ENCODE measurements at regions not wholly inside any gene's neighbourhood (a gene's known extent, or its start where the extent isn't known, plus 50 kb on each side); places are given as distances from the start of the nearest gene placed in this dataset.
"Not testable (repeated sequence)": the region's sequence is repeated elsewhere in the genome, so short reads cannot be mapped to it uniquely, and the experiment has no call there.

DNA sequence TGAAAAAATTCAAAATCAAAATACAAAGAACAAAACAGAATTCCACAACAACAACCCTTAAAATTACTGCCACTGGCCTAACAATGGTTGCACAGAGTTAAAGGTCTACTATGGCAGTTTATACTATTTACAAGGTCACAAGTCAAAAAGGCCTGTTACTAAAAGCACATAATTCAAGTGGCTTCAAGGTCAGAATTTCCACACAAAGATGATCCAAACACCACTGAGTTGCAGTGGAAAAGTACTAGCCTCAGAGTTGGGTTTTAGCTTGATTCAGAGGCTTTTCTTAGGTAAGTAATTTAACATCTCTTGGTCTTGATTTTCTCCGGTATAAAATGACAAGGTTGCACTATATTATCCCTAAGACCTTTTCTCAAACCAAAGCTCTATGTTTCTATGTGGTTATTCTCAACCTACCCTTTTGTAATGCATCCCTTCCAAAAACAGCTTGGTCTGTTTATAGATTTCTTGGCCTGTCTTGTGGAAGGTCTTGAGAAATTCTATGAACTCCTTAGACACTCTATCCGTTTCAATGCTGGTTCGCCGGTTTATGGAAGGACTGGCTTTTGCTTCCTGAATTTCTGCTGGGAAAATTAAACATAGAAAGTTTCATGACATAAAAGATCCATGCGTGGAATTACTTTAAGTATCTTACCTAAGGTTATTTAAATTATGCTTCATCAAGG is 69.5 kb downstream of the MDH2 start:
- H3K27ac ChIP-seq = not testable (repeated sequence)

- not testable (repeated sequence) for H3K27ac ChIP-seq
Measured at GRCh38 chr7:76118253-76119036, 70.5 kb downstream of the MDH2 start.

- H3K27ac ChIP-seq = peak overlapping the region; percentile 38
- TF ChIP-seq, protein P1, sequence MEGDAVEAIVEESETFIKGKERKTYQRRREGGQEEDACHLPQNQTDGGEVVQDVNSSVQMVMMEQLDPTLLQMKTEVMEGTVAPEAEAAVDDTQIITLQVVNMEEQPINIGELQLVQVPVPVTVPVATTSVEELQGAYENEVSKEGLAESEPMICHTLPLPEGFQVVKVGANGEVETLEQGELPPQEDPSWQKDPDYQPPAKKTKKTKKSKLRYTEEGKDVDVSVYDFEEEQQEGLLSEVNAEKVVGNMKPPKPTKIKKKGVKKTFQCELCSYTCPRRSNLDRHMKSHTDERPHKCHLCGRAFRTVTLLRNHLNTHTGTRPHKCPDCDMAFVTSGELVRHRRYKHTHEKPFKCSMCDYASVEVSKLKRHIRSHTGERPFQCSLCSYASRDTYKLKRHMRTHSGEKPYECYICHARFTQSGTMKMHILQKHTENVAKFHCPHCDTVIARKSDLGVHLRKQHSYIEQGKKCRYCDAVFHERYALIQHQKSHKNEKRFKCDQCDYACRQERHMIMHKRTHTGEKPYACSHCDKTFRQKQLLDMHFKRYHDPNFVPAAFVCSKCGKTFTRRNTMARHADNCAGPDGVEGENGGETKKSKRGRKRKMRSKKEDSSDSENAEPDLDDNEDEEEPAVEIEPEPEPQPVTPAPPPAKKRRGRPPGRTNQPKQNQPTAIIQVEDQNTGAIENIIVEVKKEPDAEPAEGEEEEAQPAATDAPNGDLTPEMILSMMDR (conservative IDR thresholded peaks at IDR 0.05) = no peak
Measured at GRCh38 chr7:76121044-76121443, 73.1 kb downstream of the MDH2 start.

- H3K27ac ChIP-seq = no peak overlapping the region
- TF ChIP-seq, protein P1 (conservative IDR thresholded peaks at IDR 0.05) = no peak
Measured at GRCh38 chr7:76122516-76123239, 74.8 kb downstream of the MDH2 start.

GRCh38 chr7:76123316-76123715 is 75.4 kb downstream of the MDH2 start:
- no peak overlapping the region for H3K27ac ChIP-seq
- TF ChIP-seq, protein P1 (conservative IDR thresholded peaks at IDR 0.05) = no peak

DNA sequence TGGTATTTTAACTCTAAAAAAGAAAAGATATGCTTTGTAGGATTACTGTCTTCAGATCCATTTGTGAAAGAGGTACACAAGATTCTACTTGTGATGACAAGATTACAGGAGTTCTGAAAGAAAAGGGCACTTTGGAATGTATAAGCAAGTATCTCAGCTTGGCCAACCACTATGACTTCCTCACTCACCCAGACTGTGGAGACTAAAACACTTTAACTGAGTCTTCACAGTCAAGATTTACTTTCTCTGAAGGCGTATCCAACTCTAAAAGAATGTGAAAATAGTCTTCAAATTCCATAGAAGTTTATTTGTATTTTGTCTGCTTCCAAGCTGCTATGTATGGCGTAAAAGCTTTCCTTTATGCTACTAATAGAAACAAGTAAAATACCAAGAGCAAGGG is 76.1 kb upstream of the SRRM3 start:
- H3K27ac ChIP-seq = no peak overlapping the region
- TF ChIP-seq, protein P1 (conservative IDR thresholded peaks at IDR 0.05) = no peak

GRCh38 chr7:76126632-76127031 is 75.1 kb upstream of the SRRM3 start:
- TF ChIP-seq, protein P1 (conservative IDR thresholded peaks at IDR 0.05) = no peak
- H3K27ac ChIP-seq = no peak overlapping the region

DNA sequence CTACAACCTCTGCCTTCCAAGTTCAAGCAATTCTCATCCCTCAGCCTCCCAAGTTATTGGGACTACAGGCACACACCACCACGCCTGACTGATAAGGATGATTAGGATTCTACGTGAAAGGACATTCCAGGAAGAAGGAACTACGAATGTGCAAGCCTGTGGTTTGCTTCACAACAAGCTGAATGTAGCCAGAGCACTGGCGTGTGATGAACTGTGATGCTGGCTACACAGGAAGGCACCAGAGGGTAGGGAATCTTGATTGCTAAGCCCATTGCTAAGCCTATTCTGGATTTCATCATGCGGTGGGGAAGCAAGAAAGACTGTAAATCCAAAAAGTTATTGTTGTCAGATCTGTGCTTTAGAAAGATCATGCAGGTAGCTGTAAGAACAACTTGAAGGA is 72.3 kb upstream of the SRRM3 start:
- TF ChIP-seq, protein P1 (conservative IDR thresholded peaks at IDR 0.05) = no peak
- H3K27ac ChIP-seq = peak overlapping the region; percentile 42
